Left lung (tissue), 4 donors: ENCODE measurements at regions not wholly inside any gene's neighbourhood (a gene's known extent, or its start where the extent isn't known, plus 50 kb on each side); places are given as distances from the start of the nearest gene placed in this dataset.

Experiments
- ATAC-seq: fragments of 200-7000 bp; cut with Tn5 transposase; one replicate; pipeline ENCODE4 v1.9.1; 2020; ENCODE audit warnings: moderate library complexity
- DNase-seq, 4 donors: peaks; one replicate each; pipeline ENCODE4 v3.0.0-alpha.2; 2013 to 2020
- H3K27ac ChIP-seq, 2 donors: fragments of 200-600 bp; sonication (generic) in 1 of 2; one replicate each; pipeline versions ENCODE4 v1.5.0 to v1.8.0; 2020 to 2021
- H3K27me3 ChIP-seq, 2 donors: fragments of 200-600 bp; sonication (generic) in 1 of 2; one replicate each; pipeline versions ENCODE4 v1.5.0 to v1.8.0; 2020 to 2021
- H3K36me3 ChIP-seq, 2 donors: fragments of 200-600 bp; sonication (generic) in 1 of 2; one replicate each; pipeline versions ENCODE4 v1.5.0 to v1.8.0; 2020 to 2021
- H3K4me1 ChIP-seq, 2 donors: fragments of 200-600 bp; one replicate each; pipeline ENCODE4 v1.8.0; 2021
- H3K4me3 ChIP-seq, 2 donors: fragments of 200-600 bp; sonication (generic) in 1 of 2; one replicate each; pipeline versions ENCODE4 v1.5.0 to v1.8.0; 2020 to 2021; ENCODE audit warnings: mild to moderate bottlenecking in 1 of 2
- H3K9me3 ChIP-seq, 2 donors: fragments of 200-600 bp; sonication (generic) in 1 of 2; one replicate each; pipeline versions ENCODE4 v1.5.0 to v1.8.0; 2020 to 2021
- intact Hi-C, 2 donors: fragments of 100-400 bp; cut with DNase I; formaldehyde crosslinking; loops; one replicate each; pipeline versions ENCODE4 v1.11.2 to v1.14.2; 2022
- TF ChIP-seq, protein P1 (sequence below), 2 donors: fragments of 200-600 bp; sonication (generic) in 1 of 2; IDR thresholded peaks; one replicate each; pipeline versions ENCODE4 v1.5.0 to v1.8.0; 2021; ENCODE audit warnings: antibody characterized with exemption in 2 of 2
- donor health status: DM: no; HTN: yes; CAD: no.
- donor health status: DM: no; HTN: no; CAD: no.

- TF ChIP-seq, protein P1, sequence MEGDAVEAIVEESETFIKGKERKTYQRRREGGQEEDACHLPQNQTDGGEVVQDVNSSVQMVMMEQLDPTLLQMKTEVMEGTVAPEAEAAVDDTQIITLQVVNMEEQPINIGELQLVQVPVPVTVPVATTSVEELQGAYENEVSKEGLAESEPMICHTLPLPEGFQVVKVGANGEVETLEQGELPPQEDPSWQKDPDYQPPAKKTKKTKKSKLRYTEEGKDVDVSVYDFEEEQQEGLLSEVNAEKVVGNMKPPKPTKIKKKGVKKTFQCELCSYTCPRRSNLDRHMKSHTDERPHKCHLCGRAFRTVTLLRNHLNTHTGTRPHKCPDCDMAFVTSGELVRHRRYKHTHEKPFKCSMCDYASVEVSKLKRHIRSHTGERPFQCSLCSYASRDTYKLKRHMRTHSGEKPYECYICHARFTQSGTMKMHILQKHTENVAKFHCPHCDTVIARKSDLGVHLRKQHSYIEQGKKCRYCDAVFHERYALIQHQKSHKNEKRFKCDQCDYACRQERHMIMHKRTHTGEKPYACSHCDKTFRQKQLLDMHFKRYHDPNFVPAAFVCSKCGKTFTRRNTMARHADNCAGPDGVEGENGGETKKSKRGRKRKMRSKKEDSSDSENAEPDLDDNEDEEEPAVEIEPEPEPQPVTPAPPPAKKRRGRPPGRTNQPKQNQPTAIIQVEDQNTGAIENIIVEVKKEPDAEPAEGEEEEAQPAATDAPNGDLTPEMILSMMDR (IDR thresholded peaks at IDR 0.05) = no peak
- Histone ChIP-seq H3K4me3 (no peak overlapping the region), H3K9me3 (no peaks in the 10 kb centered on the region), H3K36me3 (no peaks in the 10 kb centered on the region), H3K27me3 (no peaks in the 10 kb centered on the region), H3K4me1 (no peaks in the 10 kb centered on the region), H3K27ac (no peak overlapping the region)
- ATAC-seq (no peak), DNase-seq (no peak)
- intact Hi-C loops = no loop called here
Measured at GRCh38 chr15:97101572-97101971, 771.1 kb downstream of the NR2F2 start.

GRCh38 chr15:97114900-97115760, 784.6 kb downstream of the NR2F2 start:
- H3K9me3 ChIP-seq = peaks cover 0 to 21% of the 10 kb centered on the region in 2 donors
- no peaks in the 10 kb centered on the region for H3K4me1 ChIP-seq
- DNase-seq (no peak), ATAC-seq (no peak)
- intact Hi-C loops = no loop called here
- no peaks in the 10 kb centered on the region for H3K27me3 ChIP-seq
- no peaks in the 10 kb centered on the region for H3K36me3 ChIP-seq
- TF ChIP-seq, protein P1 (IDR thresholded peaks at IDR 0.05) = no peak
- no peak overlapping the region for H3K27ac ChIP-seq
- no peak overlapping the region for H3K4me3 ChIP-seq

DNA sequence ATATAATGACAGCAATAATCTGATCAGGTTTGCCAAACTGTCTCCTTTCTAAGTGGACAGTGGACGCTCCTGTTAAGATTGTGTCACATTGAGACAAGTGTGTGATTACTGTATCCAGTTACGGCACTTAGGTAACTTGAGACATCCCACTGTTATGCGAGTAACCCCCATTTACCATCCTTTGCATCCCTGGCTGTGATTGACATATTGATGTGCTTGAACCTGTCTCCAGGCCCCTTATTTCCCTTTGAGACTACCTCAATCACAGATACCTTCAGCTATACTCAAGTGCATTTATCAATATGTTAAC, 785.2 kb downstream of the NR2F2 start:
- ATAC-seq = no peak

GRCh38 chr15:97124790-97125189, 794.3 kb downstream of the NR2F2 start:
- Histone ChIP-seq H3K36me3 (no peaks in the 10 kb centered on the region), H3K4me3 (no peak overlapping the region), H3K9me3 (no peaks in the 10 kb centered on the region), H3K4me1 (no peaks in the 10 kb centered on the region), H3K27ac (no peak overlapping the region), H3K27me3 (no peaks in the 10 kb centered on the region)
- TF ChIP-seq, protein P1 (IDR thresholded peaks at IDR 0.05) = no peak
- ATAC-seq (no peak), DNase-seq (no peak)
- intact Hi-C loops = no loop called here

More for the DNA sequence above, 785.2 kb downstream of the NR2F2 start:
- H3K36me3 ChIP-seq = no peaks in the 10 kb centered on the region
- H3K4me3 ChIP-seq = no peak overlapping the region
- TF ChIP-seq, protein P1 (IDR thresholded peaks at IDR 0.05) = no peak
- H3K4me1 ChIP-seq = no peaks in the 10 kb centered on the region
- H3K9me3 ChIP-seq = peaks cover 0 to 21% of the 10 kb centered on the region in 2 donors
- no peak for DNase-seq
- no peaks in the 10 kb centered on the region for H3K27me3 ChIP-seq
- intact Hi-C loops = no loop called here
- no peak overlapping the region for H3K27ac ChIP-seq

DNA sequence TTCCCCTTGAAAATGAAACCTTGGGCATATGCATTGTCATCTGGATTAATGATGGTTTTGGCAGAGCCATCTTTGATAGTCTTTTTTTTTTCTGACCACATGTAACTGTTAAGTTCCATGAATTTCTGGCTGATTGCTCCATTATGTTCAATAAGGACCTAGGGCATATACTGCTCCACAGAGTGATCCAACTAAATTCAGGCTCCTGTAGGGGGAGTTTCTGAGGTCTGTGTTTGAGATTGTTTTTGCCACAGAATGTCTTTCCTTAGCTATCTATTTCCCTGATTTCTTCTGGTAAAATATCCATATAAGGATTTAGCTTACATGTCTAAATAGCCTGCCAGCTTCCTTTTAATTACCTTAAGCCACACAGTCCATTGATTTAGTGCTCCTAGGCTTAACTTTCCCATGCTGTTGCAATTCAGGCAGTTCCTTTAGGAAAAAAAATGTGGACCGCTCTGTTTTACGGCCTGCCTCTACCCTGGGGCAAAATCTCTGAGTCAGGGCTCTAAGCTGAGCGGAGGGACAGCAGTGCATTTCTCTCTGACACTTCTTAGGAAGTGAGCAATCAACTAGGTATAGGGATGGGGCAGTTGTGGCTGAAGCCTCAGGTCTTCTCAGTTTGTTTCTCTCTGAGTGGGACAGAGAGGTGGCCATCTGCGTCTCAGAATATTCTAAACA, 796.2 kb downstream of the NR2F2 start:
- H3K27ac ChIP-seq = no peak overlapping the region
- H3K36me3 ChIP-seq = no peaks in the 10 kb centered on the region
- ATAC-seq (no peak), DNase-seq (no peak)
- H3K9me3 ChIP-seq = no peaks in the 10 kb centered on the region
- no peaks in the 10 kb centered on the region for H3K4me1 ChIP-seq
- H3K4me3 ChIP-seq = no peak overlapping the region
- no peaks in the 10 kb centered on the region for H3K27me3 ChIP-seq
- intact Hi-C loops = no loop called here
- TF ChIP-seq, protein P1 (IDR thresholded peaks at IDR 0.05) = no peak
